ENCODE measurements at regions not wholly inside any gene's neighbourhood (a gene's known extent, or its start where the extent isn't known, plus 50 kb on each side); places are given as distances from the start of the nearest gene placed in this dataset.
"Not testable (repeated sequence)": the region's sequence is repeated elsewhere in the genome, so short reads cannot be mapped to it uniquely, and the experiment has no call there.

DNA sequence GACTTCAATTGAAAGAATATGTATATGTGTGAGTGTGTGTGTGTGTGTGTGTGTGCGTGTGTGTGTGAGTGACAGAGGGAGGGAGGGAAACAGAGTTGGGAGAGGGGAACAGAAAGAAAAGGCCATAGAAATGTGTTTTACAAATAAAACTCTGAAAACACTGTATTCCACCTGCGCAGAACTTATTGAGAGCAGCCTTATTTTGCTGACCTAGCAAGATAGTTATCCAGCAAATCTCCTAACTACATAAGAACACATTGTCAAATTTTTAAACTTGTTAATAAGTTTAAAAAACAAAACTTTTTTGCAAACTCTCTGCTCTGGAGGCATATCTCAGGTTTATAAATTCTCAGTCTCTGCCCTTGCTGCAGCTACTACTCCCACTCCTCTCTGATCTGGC lies 217.9 kb upstream of the NOCT start:
- no peak for DNase-seq

- no peak for DNase-seq
These were observed 218.8 kb upstream of the NOCT start for GRCh38 chr4:138796761-138797160.

DNA sequence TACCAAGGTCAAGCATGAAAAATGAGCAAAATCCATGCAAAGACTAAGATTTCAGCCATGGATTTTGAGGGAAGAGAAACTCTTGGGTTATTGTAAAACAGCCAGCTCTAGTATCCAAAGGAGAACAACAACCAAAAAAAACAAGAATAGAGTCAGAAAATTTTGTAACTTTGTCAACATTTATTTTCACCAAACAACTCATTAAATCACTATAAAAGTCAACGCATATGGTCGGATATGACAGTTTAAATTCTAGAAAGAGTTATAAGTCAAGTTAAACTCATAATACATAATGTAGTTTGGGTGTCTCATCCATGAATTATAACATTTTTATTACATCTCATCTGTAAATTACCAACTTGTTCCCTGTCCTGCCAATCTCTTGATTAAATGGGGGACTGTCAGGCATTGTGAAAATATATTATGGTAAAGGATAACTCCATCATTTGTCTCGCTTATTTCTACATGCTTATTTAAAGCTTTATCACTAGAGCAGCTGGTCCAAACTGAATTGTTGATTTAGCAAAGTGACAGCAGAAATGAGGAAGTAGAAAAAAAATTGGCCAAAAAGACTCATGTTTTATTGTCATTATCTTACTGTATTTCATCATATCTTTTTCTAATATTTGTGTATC lies 224.8 kb upstream of the NOCT start:
- DNase-seq, result no peak

DNA sequence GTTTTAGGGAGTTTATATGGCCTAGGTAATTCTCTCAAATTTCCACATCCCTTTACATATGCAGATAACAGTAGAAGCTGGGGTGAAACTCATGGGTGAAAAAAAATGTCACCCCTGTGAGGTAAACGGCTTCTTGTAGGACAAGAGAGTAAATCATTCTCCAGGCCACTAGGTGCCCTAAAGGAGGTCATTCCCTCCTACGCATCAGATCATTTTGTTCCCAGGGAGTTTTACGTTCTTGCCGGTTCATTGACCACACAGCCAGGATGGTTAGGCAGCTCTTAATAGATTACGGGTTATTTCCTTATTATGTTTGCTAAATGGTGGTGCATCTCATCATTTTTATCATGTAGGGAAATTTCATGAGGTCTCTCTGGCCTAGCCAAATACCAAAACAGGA lies 225.8 kb upstream of the NOCT start:
- DNase-seq, result no peak

DNA sequence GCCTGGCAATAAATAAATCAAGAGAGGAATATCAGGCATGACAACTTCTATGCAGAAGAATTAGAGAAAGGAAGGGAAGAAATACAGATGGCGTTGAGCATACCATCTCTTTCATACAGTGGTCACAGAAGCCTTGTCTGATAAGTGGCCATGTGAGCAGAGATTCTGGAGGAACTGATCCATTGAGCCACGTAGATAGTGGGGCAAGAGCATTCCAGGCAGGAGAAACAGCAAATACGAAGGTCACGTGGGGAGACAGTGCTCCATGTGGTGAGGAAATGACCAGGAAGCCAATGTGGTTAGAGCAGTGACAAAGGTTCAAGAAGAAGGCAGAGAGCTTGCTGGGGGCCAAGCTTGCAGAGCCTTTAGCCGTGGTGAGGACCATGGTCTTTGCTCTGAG lies 226.7 kb upstream of the NOCT start:
- DNase-seq, result no peak

- DNase-seq, result peak; percentile 12
These were observed 227.3 kb upstream of the NOCT start for GRCh38 chr4:138788267-138788790.

DNA sequence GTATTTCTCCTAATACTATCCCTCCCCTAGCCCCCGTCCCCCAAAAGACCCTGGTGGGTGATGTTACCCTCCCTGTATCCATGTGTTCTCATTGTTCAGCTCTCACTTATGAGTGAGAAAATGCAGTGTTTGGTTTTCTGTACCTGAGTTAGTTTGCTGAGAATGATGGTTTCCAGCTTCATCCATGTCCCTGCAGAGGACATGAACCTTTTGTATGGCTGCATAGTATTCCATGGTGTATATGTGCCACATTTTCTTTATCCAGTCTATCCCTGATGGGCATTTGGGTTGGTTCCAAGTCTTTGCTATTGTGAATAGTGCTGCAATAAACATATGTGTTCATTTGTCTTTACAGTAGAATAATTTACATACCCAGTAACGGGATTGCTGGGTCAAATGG lies 235.8 kb upstream of the NOCT start:
- DNase-seq, result not testable (repeated sequence)

- no peak for DNase-seq
These were observed 239.7 kb upstream of the NOCT start for GRCh38 chr4:138775890-138776289.

- DNase-seq, result peak; percentile 3
These were observed 240.1 kb upstream of the NOCT start for GRCh38 chr4:138775489-138775888.

DNA sequence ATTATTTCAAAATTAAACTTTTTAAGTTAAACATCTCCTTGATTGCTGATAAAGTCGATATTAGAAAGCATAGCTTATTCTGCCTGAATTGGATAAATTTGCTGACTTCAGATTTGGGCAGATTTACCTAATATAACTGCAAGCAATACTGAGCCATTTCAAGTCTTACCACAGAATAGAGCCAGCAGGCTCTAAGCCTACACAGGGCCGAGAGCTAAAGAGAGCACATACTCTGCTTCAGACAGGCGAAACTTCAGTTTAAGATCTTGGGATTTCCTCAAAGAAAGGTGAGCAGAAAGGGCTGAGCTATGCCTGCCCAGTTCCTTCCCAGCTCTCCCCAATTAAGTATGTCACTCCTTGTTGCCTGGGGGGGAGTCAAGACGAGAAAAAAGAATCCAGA lies 240.6 kb upstream of the NOCT start:
- DNase-seq, result no peak

- DNase-seq, result not testable (repeated sequence)
These were observed 241.5 kb upstream of the NOCT start for GRCh38 chr4:138774125-138774524.

- no peak for DNase-seq
These were observed 242.3 kb upstream of the NOCT start for GRCh38 chr4:138773321-138773720.

DNA sequence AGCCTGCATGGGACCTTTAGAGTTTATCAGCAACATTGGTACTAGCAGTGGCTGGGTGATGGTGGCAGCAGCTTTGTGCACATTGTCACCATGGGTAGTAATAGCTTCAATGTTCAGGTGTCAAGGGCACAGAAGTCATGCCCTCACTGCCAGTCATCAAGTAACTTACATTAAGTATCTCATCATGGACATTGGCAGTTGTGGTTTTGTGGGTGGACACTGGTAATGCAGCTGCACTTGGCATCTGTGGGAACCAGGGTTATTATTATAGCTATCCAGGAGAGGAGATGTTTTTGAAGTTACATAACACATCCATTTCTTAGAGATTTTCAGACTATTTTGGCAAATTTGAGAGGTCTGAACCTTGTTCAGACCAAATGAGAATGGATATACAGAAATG lies 243.2 kb upstream of the NOCT start:
- no peak for DNase-seq

- DNase-seq, result no peak
These were observed 244.8 kb upstream of the NOCT start for GRCh38 chr4:138770818-138771217.

DNA sequence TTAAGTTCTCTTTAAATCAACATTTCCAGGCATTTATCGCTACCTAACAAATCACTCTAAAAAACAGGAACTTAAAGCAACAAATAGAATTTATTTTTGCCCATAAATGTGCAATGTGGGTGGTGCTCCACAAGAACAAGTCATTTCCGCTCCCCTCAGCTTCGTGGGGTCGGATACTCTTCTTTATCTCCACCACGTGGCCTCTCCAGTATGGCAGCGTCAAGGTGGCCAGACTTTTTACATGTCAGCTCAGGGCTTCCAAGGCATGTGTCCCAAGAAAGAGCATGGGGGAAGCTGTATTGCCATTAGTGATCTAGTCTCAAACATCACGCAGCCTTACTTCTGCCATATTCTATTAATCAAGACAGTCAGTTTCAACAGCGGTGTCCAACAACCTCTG lies 249.2 kb upstream of the NOCT start:
- no peak for DNase-seq

- no peak for DNase-seq
These were observed 250.1 kb upstream of the NOCT start for GRCh38 chr4:138765442-138765841.

DNA sequence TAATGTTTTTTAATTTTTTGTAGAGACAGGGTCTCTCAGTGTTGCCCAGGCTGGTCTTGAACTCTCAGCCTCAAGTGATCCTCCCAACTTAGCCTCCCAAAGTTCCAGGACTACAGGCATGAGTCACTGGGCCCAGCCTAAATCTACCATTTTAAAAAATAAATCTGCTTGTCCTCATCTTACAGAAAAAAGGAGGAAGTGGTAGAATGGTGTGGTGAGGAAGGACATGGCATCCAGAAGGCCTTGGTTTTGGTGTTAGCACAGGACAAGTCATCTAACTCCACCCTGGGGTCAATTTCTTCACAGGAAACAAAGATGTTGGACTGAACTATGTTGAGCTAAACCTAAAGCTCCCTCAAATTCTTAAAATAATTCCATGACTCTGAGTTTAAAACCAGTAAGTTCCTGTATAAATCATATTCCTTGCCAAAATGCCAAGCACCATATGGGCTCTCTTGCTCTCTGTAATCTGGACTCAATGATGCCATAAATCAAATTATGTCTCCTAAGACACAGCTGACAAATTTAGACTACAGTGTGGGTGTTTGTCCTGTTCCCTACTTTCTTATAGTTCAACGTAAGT lies 253.9 kb upstream of the NOCT start:
- DNase-seq, result no peak

DNA sequence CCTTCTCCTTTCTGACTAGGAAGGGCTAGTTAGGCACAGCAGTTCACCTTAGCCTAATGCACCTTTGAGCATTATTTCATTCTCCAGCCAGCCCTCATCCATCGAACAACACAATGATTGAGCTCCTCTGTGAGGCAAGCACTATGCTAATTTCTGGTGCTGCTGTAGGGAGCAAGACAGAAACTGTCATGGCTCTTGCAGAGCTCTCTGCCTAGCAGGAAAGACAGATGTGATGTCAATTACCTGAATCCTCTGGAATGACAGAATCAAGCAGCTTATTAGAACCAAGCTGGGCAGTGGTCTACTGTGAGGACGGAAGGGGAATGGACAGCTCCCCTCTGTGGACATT lies 256.1 kb upstream of the NOCT start:
- no peak for DNase-seq

DNA sequence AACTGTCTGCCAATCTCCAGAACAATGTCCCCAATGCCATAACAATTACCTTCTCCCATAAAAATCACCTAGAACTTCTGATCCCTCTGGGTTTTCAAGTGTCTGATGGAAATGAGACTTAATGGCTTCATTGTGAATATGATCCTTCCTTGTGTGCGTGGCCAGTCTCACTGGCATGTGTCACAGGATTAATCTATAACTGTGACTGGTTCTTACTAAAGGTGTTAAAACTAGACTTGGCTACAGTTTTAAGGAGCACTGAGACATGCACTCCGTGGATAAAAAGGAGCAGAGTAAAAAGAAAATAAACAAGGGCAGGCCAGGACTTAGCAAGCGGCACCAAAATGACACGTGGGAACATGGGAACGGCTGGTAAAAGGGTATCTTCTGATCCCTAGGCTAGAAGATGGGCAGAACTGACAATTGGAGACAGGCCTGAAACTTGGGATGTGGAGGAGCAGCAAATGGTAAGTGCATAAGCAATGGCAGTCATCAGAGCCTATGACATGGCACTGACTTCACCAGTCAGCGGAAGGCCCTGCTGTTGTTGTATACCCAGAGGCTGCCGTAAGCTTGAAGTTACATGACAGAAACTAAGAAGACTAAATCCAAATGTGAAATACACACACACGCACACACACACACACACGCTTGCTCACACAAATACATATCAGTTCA lies 256.6 kb upstream of the NOCT start:
- no peak for DNase-seq

- DNase-seq, result peak; percentile 22
These were observed 257.4 kb upstream of the NOCT start for GRCh38 chr4:138758196-138758595.

GRCh38 chr4:138757432-138757831 lies 258.1 kb upstream of the NOCT start:
- no peak for DNase-seq

DNA sequence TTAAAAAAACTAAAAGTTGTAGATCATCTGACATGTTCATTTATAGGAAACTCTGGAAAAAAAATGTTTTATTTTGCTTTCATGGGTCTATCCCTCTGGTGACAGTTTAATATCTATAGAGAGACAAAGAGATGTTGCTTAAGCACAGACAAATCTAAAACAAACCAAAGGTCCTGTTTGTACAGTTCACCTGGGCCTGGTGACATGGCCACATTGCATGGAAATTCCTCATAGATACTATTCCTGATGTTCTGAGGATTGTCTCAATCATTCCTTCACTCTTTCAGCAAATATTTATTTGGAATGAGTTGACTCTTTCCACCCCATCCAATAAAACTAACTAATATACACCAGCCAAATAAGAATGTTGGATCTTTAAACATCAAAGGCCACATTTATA lies 259.1 kb upstream of the NOCT start:
- DNase-seq, result no peak

DNA sequence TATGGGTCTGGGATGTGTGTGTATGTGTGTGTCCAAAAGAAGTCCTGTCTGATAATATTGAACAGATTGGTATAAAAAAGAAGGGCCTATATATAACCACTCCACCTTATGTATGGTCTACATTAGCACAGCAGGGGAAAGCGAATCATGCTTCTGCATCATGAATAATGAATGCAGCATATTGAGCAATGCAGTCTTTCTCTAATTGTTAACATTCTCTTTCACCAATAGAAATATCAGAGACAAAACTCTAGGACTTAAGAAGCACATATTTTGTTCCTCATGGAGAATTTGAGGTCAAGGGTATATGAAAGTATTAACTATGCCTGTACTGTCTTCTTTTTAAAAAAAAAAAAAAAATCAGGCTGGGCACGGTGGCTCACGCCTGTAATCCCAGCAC lies 264.3 kb upstream of the NOCT start:
- DNase-seq, result peak; percentile 37

GRCh38 chr4:138749303-138749702 lies 266.3 kb upstream of the NOCT start:
- no peak for DNase-seq
